HEK293 (cell line): ENCODE measurements at regions not wholly inside any gene's neighbourhood (a gene's known extent, or its start where the extent isn't known, plus 50 kb on each side); places are given as distances from the start of the nearest gene placed in this dataset.

Experiments
- RBAK ChIP-seq: fragments of 450-650 bp; formaldehyde crosslinking; IDR thresholded peaks from 2 replicates; pipeline ENCODE4 v1.5.1; 2016; ENCODE audit warnings: missing biosample characterization, missing genetic modification characterization
- ZBTB1 ChIP-seq: fragments of 450-650 bp; formaldehyde crosslinking; IDR thresholded peaks from 2 replicates; pipeline ENCODE4 v1.5.1; 2016; ENCODE audit warnings: missing biosample characterization, missing genetic modification characterization
- ZBTB7A ChIP-seq: fragments of 450-650 bp; formaldehyde crosslinking; IDR thresholded peaks from 2 replicates; pipeline ENCODE4 v1.5.1; 2016; ENCODE audit warnings: low read depth, missing biosample characterization, missing genetic modification characterization
- ZNF274 ChIP-seq, 2 experiments: fragments of 200-500 bp in 1 of 2; fragments of 450-650 bp in 1 of 2; sonication (Bioruptor generic) in 1 of 2; formaldehyde crosslinking in 1 of 2; IDR thresholded peaks; 2 replicates each; pipeline versions ENCODE4 v1.5.1 to v1.6.1; 2014 to 2016; ENCODE audit warnings: borderline replicate concordance in 1 of 2, inconsistent platforms in 1 of 2, low read length in 1 of 2, missing biosample characterization in 1 of 2, missing genetic modification characterization in 1 of 2
- ZNF335 ChIP-seq: fragments of 450-650 bp; formaldehyde crosslinking; conservative IDR thresholded peaks from 2 replicates; pipeline ENCODE4 v1.5.1; 2016; ENCODE audit warnings: missing biosample characterization, missing genetic modification characterization
- ZNF544 ChIP-seq: fragments of 450-650 bp; formaldehyde crosslinking; IDR thresholded peaks from 2 replicates; pipeline ENCODE4 v1.5.0; 2017; ENCODE audit warnings: missing biosample characterization, missing genetic modification characterization
- ZNF664 ChIP-seq: fragments of 450-650 bp; formaldehyde crosslinking; IDR thresholded peaks from 2 replicates; pipeline ENCODE4 v1.5.1; 2016; ENCODE audit warnings: missing biosample characterization, missing genetic modification characterization
- ZNF777 ChIP-seq: fragments of 450-650 bp; formaldehyde crosslinking; IDR thresholded peaks from 2 replicates; pipeline ENCODE4 v1.5.1; 2017; ENCODE audit warnings: missing biosample characterization, missing genetic modification characterization, borderline replicate concordance
- ZSCAN30 ChIP-seq: fragments of 450-650 bp; IDR thresholded peaks from 2 replicates; pipeline ENCODE4 v1.5.1; 2018; ENCODE audit warnings: missing biosample characterization, mild to moderate bottlenecking, missing genetic modification characterization, moderate library complexity
- TF ChIP-seq, protein P1 (sequence below): fragments of 450-650 bp; formaldehyde crosslinking; IDR thresholded peaks from 2 replicates; pipeline ENCODE4 v1.5.1; 2016; ENCODE audit warnings: missing biosample characterization, missing genetic modification characterization
- TF ChIP-seq, protein P2 (sequence below): fragments of 450-650 bp; formaldehyde crosslinking; IDR thresholded peaks from 2 replicates; pipeline ENCODE4 v1.5.1; 2016; ENCODE audit warnings: missing biosample characterization, missing genetic modification characterization
- TF ChIP-seq, protein P3 (sequence below): fragments of 450-650 bp; formaldehyde crosslinking; IDR thresholded peaks from 2 replicates; pipeline ENCODE4 v1.5.1; 2016; ENCODE audit warnings: missing biosample characterization, missing genetic modification characterization
- TF ChIP-seq, protein P4 (sequence below): fragments of 450-650 bp; formaldehyde crosslinking; IDR thresholded peaks from 2 replicates; pipeline ENCODE4 v1.5.1; 2016; ENCODE audit warnings: missing biosample characterization, missing genetic modification characterization

DNA sequence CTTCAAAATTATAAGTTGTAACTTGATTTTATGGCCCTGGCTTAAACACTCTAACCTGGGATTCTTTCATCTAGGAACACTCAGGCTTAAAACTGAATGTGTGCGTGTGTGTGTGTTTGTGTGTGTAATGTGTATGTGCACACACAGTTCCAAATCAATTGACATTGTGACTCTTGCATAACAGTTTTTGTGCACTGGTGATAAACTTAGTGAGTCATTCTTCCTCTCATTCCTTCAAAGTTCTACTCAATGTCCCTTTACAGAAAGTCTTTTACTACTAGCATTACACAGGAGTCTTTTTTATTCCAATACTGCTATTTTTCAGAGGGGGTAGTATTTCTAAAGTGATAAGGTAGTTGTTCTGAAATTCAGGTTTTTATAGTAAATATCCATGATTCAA lies 943.6 kb downstream of the KCNT2 start:
- TF ChIP-seq, protein P1, sequence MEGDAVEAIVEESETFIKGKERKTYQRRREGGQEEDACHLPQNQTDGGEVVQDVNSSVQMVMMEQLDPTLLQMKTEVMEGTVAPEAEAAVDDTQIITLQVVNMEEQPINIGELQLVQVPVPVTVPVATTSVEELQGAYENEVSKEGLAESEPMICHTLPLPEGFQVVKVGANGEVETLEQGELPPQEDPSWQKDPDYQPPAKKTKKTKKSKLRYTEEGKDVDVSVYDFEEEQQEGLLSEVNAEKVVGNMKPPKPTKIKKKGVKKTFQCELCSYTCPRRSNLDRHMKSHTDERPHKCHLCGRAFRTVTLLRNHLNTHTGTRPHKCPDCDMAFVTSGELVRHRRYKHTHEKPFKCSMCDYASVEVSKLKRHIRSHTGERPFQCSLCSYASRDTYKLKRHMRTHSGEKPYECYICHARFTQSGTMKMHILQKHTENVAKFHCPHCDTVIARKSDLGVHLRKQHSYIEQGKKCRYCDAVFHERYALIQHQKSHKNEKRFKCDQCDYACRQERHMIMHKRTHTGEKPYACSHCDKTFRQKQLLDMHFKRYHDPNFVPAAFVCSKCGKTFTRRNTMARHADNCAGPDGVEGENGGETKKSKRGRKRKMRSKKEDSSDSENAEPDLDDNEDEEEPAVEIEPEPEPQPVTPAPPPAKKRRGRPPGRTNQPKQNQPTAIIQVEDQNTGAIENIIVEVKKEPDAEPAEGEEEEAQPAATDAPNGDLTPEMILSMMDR (tag by site-specific recombination): no peak
- TF ChIP-seq ZBTB7A (tag by site-specific recombination): no peak
- TF ChIP-seq ZNF335 (tag by site-specific recombination): no peak
- no peak for TF ChIP-seq ZSCAN30
- TF ChIP-seq, protein P2, sequence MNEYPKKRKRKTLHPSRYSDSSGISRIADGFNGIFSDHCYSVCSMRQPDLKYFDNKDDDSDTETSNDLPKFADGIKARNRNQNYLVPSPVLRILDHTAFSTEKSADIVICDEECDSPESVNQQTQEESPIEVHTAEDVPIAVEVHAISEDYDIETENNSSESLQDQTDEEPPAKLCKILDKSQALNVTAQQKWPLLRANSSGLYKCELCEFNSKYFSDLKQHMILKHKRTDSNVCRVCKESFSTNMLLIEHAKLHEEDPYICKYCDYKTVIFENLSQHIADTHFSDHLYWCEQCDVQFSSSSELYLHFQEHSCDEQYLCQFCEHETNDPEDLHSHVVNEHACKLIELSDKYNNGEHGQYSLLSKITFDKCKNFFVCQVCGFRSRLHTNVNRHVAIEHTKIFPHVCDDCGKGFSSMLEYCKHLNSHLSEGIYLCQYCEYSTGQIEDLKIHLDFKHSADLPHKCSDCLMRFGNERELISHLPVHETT (tag by site-specific recombination): no peak
- no peak for TF ChIP-seq RBAK (tag by site-specific recombination)
- TF ChIP-seq, protein P3, sequence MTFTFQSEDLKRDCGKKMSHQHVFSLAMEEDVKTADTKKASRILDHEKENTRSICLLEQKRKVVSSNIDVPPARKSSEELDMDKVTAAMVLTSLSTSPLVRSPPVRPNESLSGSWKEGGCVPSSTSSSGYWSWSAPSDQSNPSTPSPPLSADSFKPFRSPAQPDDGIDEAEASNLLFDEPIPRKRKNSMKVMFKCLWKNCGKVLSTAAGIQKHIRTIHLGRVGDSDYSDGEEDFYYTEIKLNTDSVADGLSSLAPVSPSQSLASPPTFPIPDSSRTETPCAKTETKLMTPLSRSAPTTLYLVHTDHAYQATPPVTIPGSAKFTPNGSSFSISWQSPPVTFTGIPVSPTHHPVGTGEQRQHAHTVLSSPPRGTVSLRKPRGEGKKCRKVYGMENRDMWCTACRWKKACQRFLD (tag by site-specific recombination): no peak
- TF ChIP-seq ZNF544: no peak
- no peak for TF ChIP-seq ZNF777 (tag by site-specific recombination)
- TF ChIP-seq ZNF664: no peak
- TF ChIP-seq, protein P4, sequence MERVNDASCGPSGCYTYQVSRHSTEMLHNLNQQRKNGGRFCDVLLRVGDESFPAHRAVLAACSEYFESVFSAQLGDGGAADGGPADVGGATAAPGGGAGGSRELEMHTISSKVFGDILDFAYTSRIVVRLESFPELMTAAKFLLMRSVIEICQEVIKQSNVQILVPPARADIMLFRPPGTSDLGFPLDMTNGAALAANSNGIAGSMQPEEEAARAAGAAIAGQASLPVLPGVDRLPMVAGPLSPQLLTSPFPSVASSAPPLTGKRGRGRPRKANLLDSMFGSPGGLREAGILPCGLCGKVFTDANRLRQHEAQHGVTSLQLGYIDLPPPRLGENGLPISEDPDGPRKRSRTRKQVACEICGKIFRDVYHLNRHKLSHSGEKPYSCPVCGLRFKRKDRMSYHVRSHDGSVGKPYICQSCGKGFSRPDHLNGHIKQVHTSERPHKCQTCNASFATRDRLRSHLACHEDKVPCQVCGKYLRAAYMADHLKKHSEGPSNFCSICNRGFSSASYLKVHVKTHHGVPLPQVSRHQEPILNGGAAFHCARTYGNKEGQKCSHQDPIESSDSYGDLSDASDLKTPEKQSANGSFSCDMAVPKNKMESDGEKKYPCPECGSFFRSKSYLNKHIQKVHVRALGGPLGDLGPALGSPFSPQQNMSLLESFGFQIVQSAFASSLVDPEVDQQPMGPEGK: no peak
- TF ChIP-seq ZNF274 (IDR thresholded peaks at IDR 0.05; ENCODE audit: low read length): no peak
- TF ChIP-seq ZNF274 (tag by site-specific recombination; IDR thresholded peaks at IDR 0.05; ENCODE audit: borderline replicate concordance): no peak
- TF ChIP-seq ZBTB1: no peak
